ENCODE measurements at regions not wholly inside any gene's neighbourhood (a gene's known extent, or its start where the extent isn't known, plus 50 kb on each side); places are given as distances from the start of the nearest gene placed in this dataset.

- no peak overlapping the region for H3K4me2 ChIP-seq (ENCODE audit: low read length)
- no peaks in the 10 kb centered on the region for H3K9me3 ChIP-seq (ENCODE audit: control insufficient read depth in 1 of 2, insufficient read depth in 1 of 2, low read depth in 1 of 2, low read length in 2 of 2)
- H3K4me1 ChIP-seq (ENCODE audit: control insufficient read depth in 1 of 2, insufficient read depth in 2 of 2, low read length in 2 of 2): no peaks in the 10 kb centered on the region
- no peak overlapping the region for H3K9ac ChIP-seq (ENCODE audit: low read length)
- H4K20me1 ChIP-seq (ENCODE audit: insufficient read depth): no peaks in the 10 kb centered on the region
- no peak overlapping the region for H3K27ac ChIP-seq (ENCODE audit: low read depth, low read length)
- POLR2A ChIA-PET: no interaction called here
- no peaks in the 10 kb centered on the region for H3K79me2 ChIP-seq (ENCODE audit: insufficient read depth, low read length)
- no peak overlapping the region for H3K4me3 ChIP-seq (replicated peaks in 1 of 2; ENCODE audit: low read depth in 1 of 2, low read length in 2 of 2)
- no peak overlapping the region for H2AFZ ChIP-seq (ENCODE audit: low read depth, low read length, poor library complexity, severe bottlenecking)
- RAD21 ChIA-PET (ENCODE audit: low non-redundant PET in 1 of 2, low total read pairs in 2 of 2, uncharacterized antibody in 2 of 2, unreplicated experiment in 2 of 2): no interaction called here
- TF ChIP-seq CBX3 (IDR thresholded peaks at IDR 0.05; ENCODE audit: low read depth): no peak
- TF ChIP-seq EZH2 (IDR thresholded peaks at IDR 0.05): no peak
- no peak for TF ChIP-seq EZH2phosphoT487 (IDR thresholded peaks at IDR 0.05; ENCODE audit: borderline replicate concordance)
- TF ChIP-seq ZNF274 (IDR thresholded peaks at IDR 0.05; ENCODE audit: low read depth, low read length): no peak
- no peak for TF ChIP-seq POLR2A (IDR thresholded peaks at IDR 0.05; ENCODE audit: borderline replicate concordance, extremely low read depth, insufficient read depth, insufficient read length)
- H3K36me3 ChIP-seq (ENCODE audit: control insufficient read depth in 1 of 2, insufficient read depth in 2 of 2, low read length in 2 of 2): no peaks in the 10 kb centered on the region
- ATAC-seq: no peak
- peaks cover 5% of the 10 kb centered on the region; the same call in 1 of the 2 replicates for H3K9me2 ChIP-seq (ENCODE audit: insufficient read depth)
- intact Hi-C loops (cut with micrococcal nuclease): no loop called here
- CTCF ChIA-PET: no interaction called here
- no peaks in the 10 kb centered on the region for H3K27me3 ChIP-seq (ENCODE audit: insufficient read depth, low read length)
- BruUV-seq (replicated peaks): no TSS peak
- no peak for DNase-seq (ENCODE audit: low read depth, low spot score)
Observed at GRCh38 chr5:88519066-88519465, 250.4 kb upstream of the TMEM161B start.

GRCh38 chr5:88518131-88519016 lies 249.7 kb upstream of the TMEM161B start:
- TF ChIP-seq FOSL1 (IDR thresholded peaks at IDR 0.05; ENCODE audit: low read depth) (no peak), YY1 (IDR thresholded peaks at IDR 0.05; ENCODE audit: extremely low read depth, insufficient replicate concordance, low read depth, low read length) (no peak), POLR2A (IDR thresholded peaks at IDR 0.05; ENCODE audit: borderline replicate concordance, extremely low read depth, insufficient read depth, insufficient read length) (no peak)
- H3K9me3 ChIP-seq (ENCODE audit: control insufficient read depth in 1 of 2, insufficient read depth in 1 of 2, low read depth in 1 of 2, low read length in 2 of 2): no peaks in the 10 kb centered on the region
- DNase-seq (ENCODE audit: low read depth, low spot score) (no peak), ATAC-seq (no peak)
- CTCF ChIA-PET: no interaction called here
- intact Hi-C loops (cut with micrococcal nuclease): no loop called here
- peaks cover 5% of the 10 kb centered on the region; the same call in 1 of the 2 replicates for H3K9me2 ChIP-seq (ENCODE audit: insufficient read depth)
- no peak overlapping the region for H3K9ac ChIP-seq (ENCODE audit: low read length)
- H3K4me3 ChIP-seq (replicated peaks in 1 of 2; ENCODE audit: low read depth in 1 of 2, low read length in 2 of 2): no peak overlapping the region
- RAD21 ChIA-PET (ENCODE audit: low non-redundant PET in 1 of 2, low total read pairs in 2 of 2, uncharacterized antibody in 2 of 2, unreplicated experiment in 2 of 2): no interaction called here
- no peak overlapping the region for H3K27ac ChIP-seq (ENCODE audit: low read depth, low read length)
- H3K27me3 ChIP-seq (ENCODE audit: insufficient read depth, low read length): no peaks in the 10 kb centered on the region
- no peaks in the 10 kb centered on the region for H3K36me3 ChIP-seq (ENCODE audit: control insufficient read depth in 1 of 2, insufficient read depth in 2 of 2, low read length in 2 of 2)
- no peak overlapping the region for H2AFZ ChIP-seq (ENCODE audit: low read depth, low read length, poor library complexity, severe bottlenecking)
- H3K4me1 ChIP-seq (ENCODE audit: control insufficient read depth in 1 of 2, insufficient read depth in 2 of 2, low read length in 2 of 2): no peaks in the 10 kb centered on the region
- H4K20me1 ChIP-seq (ENCODE audit: insufficient read depth): no peaks in the 10 kb centered on the region
- no peak overlapping the region for H3K4me2 ChIP-seq (ENCODE audit: low read length)
- no TSS peak for BruUV-seq (replicated peaks)
- no peaks in the 10 kb centered on the region for H3K79me2 ChIP-seq (ENCODE audit: insufficient read depth, low read length)
- POLR2A ChIA-PET: no interaction called here
